ENCODE measurements at regions not wholly inside any gene's neighbourhood (a gene's known extent, or its start where the extent isn't known, plus 50 kb on each side); places are given as distances from the start of the nearest gene placed in this dataset.

DNA sequence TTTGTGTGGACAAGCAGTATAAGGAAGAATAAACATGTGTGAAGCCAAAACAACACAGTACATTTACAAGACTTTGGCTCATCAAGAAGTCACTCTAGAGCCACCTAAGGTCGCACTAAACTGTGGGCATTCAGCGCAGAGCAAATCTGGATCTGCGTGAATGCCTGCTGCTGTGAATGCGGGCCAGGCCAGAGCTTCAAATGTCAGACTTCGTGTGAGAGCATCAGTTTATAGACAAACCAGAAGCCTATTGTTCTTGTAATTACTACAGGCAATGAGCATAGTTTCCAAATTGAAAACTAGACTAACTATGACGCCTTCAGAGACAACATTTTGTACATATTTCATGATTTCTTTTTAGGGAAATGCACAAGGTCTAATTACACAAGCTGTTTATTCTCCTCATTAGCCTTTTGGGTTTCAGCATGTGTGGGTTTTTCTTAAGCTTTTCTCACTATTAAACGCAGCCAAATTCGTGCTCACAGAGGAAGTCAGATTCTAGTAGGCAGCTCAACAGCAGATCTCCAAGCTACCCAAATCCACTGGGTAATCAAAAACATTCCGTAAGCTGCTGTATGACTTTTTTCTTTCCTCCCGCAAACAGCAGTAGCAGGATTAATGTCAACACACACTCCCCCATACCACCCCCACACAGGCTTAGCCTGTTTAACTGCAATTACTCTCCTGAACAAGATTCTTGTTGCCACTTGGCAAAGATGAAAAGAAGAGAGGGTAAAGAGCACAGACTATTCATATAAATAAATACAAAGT lies 84.5 kb upstream of the SETMAR start:
- Histone ChIP-seq H3K4me3 (ENCODE audit: low read depth in 1 of 3, low read length in 3 of 3) (no peak overlapping the region), H3K9me3 (ENCODE audit: control insufficient read depth in 2 of 2, insufficient read depth in 1 of 2, low read depth in 1 of 2, low read length in 1 of 2) (no peaks in the 10 kb centered on the region), H3K36me3 (ENCODE audit: control insufficient read depth in 3 of 3, insufficient read depth in 2 of 3, low read depth in 1 of 3, low read length in 3 of 3) (no peaks in the 10 kb centered on the region), H3K4me1 (ENCODE audit: control insufficient read depth in 3 of 3, insufficient read depth in 2 of 3, low read depth in 1 of 3, low read length in 2 of 3) (no peaks in the 10 kb centered on the region), H3K27me3 (ENCODE audit: control insufficient read depth in 3 of 3, insufficient read depth in 3 of 3, low read length in 3 of 3) (no peaks in the 10 kb centered on the region), H3K27ac (ENCODE audit: low read depth in 1 of 3, low read length in 2 of 3) (no peak overlapping the region)
- FAIRE-seq (no peak), DNase-seq (peak in 1 of 2 donors; percentile 12)
- 65 to 74% (median 74%) methylated on average over 10 of the region's 10 CpGs for WGBS, 3 donors

DNA sequence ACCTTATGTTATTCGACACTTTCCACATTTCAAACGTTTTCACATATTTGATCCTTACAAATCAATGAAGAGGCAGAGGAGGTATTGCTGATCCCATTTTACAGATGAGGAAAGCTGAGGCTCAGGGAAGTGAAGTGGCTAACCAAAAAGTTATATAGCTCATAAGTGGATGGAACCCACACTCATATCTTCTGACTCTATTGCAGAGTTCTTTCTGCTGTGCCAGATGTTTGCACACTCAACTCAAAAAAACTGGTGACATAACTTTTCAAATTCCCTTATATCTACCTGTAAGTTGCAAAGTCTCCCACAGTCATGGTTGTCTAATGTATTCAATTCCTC lies 84.0 kb upstream of the SETMAR start:
- no peaks in the 10 kb centered on the region for H3K27me3 ChIP-seq (ENCODE audit: control insufficient read depth in 3 of 3, insufficient read depth in 3 of 3, low read length in 3 of 3)
- FAIRE-seq = no peak
- no peaks in the 10 kb centered on the region for H3K9me3 ChIP-seq (ENCODE audit: control insufficient read depth in 2 of 2, insufficient read depth in 1 of 2, low read depth in 1 of 2, low read length in 1 of 2)
- H3K27ac ChIP-seq (ENCODE audit: low read depth in 1 of 3, low read length in 2 of 3) = no peak overlapping the region
- no peak overlapping the region for H3K4me3 ChIP-seq (ENCODE audit: low read depth in 1 of 3, low read length in 3 of 3)
- DNase-seq = no peak
- no peaks in the 10 kb centered on the region for H3K36me3 ChIP-seq (ENCODE audit: control insufficient read depth in 3 of 3, insufficient read depth in 2 of 3, low read depth in 1 of 3, low read length in 3 of 3)
- 30 to 47% (median 32%) methylated on average over 2 of the region's 2 CpGs for WGBS, 3 donors
- H3K4me1 ChIP-seq (ENCODE audit: control insufficient read depth in 3 of 3, insufficient read depth in 2 of 3, low read depth in 1 of 3, low read length in 2 of 3) = no peaks in the 10 kb centered on the region

DNA sequence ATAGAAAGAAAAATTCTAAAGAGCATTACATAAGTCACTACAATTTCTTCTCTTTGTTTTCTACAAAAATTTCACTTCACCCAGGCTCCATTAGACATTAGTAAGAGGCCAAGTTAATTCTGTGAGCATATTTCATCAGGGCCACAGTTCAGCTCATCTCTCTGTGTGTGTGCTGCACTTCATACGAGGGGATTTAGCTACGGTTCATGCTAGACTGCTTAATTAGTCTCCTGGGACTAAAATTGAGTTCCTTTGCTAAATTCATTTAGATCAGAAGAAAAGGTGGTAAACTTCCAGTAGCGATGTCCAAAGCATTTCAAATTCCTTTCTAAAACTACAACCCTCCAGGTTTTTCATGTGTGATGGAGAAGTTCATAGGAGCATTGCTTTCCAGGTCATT lies 83.1 kb upstream of the SETMAR start:
- FAIRE-seq (no peak), DNase-seq (no peak)
- 65 to 82% (median 76%) methylated on average over 3 of the region's 3 CpGs for WGBS, 3 donors
- no peaks in the 10 kb centered on the region for H3K4me1 ChIP-seq (ENCODE audit: control insufficient read depth in 3 of 3, insufficient read depth in 2 of 3, low read depth in 1 of 3, low read length in 2 of 3)
- no peak overlapping the region for H3K27ac ChIP-seq (ENCODE audit: low read depth in 1 of 3, low read length in 2 of 3)
- H3K4me3 ChIP-seq (ENCODE audit: low read depth in 1 of 3, low read length in 3 of 3) = no peak overlapping the region
- H3K36me3 ChIP-seq (ENCODE audit: control insufficient read depth in 3 of 3, insufficient read depth in 2 of 3, low read depth in 1 of 3, low read length in 3 of 3) = no peaks in the 10 kb centered on the region
- H3K9me3 ChIP-seq (ENCODE audit: control insufficient read depth in 2 of 2, insufficient read depth in 1 of 2, low read depth in 1 of 2, low read length in 1 of 2) = no peaks in the 10 kb centered on the region
- H3K27me3 ChIP-seq (ENCODE audit: control insufficient read depth in 3 of 3, insufficient read depth in 3 of 3, low read length in 3 of 3) = no peaks in the 10 kb centered on the region

GRCh38 chr3:4222574-4223175 lies 80.5 kb upstream of the SETMAR start:
- whole genome bisulfite sequencing, 3 donors = 35 to 40% (median 39%) methylated on average over 5 of the region's 5 CpGs
- H3K9me3 ChIP-seq (ENCODE audit: control insufficient read depth in 2 of 2, insufficient read depth in 1 of 2, low read depth in 1 of 2, low read length in 1 of 2) = no peaks in the 10 kb centered on the region
- H3K27ac ChIP-seq (ENCODE audit: low read depth in 1 of 3, low read length in 2 of 3) = no peak overlapping the region
- DNase-seq = peak in 1 of 2 donors; percentile 2
- FAIRE-seq = no peak
- no peak overlapping the region for H3K4me3 ChIP-seq (ENCODE audit: low read depth in 1 of 3, low read length in 3 of 3)
- H3K27me3 ChIP-seq (ENCODE audit: control insufficient read depth in 3 of 3, insufficient read depth in 3 of 3, low read length in 3 of 3) = no peaks in the 10 kb centered on the region
- H3K36me3 ChIP-seq (ENCODE audit: control insufficient read depth in 3 of 3, insufficient read depth in 2 of 3, low read depth in 1 of 3, low read length in 3 of 3) = no peaks in the 10 kb centered on the region
- H3K4me1 ChIP-seq (ENCODE audit: control insufficient read depth in 3 of 3, insufficient read depth in 2 of 3, low read depth in 1 of 3, low read length in 2 of 3) = no peaks in the 10 kb centered on the region

- Histone ChIP-seq H3K27ac (ENCODE audit: low read depth in 1 of 3, low read length in 2 of 3) (no peak overlapping the region), H3K4me3 (ENCODE audit: low read depth in 1 of 3, low read length in 3 of 3) (no peak overlapping the region), H3K4me1 (ENCODE audit: control insufficient read depth in 3 of 3, insufficient read depth in 2 of 3, low read depth in 1 of 3, low read length in 2 of 3) (no peaks in the 10 kb centered on the region), H3K27me3 (ENCODE audit: control insufficient read depth in 3 of 3, insufficient read depth in 3 of 3, low read length in 3 of 3) (no peaks in the 10 kb centered on the region), H3K36me3 (ENCODE audit: control insufficient read depth in 3 of 3, insufficient read depth in 2 of 3, low read depth in 1 of 3, low read length in 3 of 3) (no peaks in the 10 kb centered on the region), H3K9me3 (ENCODE audit: control insufficient read depth in 2 of 2, insufficient read depth in 1 of 2, low read depth in 1 of 2, low read length in 1 of 2) (no peaks in the 10 kb centered on the region)
- WGBS, 3 donors = 87 to 91% (median 89%) methylated on average over 2 of the region's 2 CpGs
- DNase-seq (no peak), FAIRE-seq (no peak)
Measured at GRCh38 chr3:4223777-4224176, 79.4 kb upstream of the SETMAR start.

- H3K36me3 ChIP-seq (ENCODE audit: control insufficient read depth in 3 of 3, insufficient read depth in 2 of 3, low read depth in 1 of 3, low read length in 3 of 3) = no peaks in the 10 kb centered on the region
- H3K4me1 ChIP-seq (ENCODE audit: control insufficient read depth in 3 of 3, insufficient read depth in 2 of 3, low read depth in 1 of 3, low read length in 2 of 3) = no peaks in the 10 kb centered on the region
- no peaks in the 10 kb centered on the region for H3K9me3 ChIP-seq (ENCODE audit: control insufficient read depth in 2 of 2, insufficient read depth in 1 of 2, low read depth in 1 of 2, low read length in 1 of 2)
- H3K4me3 ChIP-seq (ENCODE audit: low read depth in 1 of 3, low read length in 3 of 3) = no peak overlapping the region
- DNase-seq (no peak), FAIRE-seq (no peak)
- H3K27me3 ChIP-seq (ENCODE audit: control insufficient read depth in 3 of 3, insufficient read depth in 3 of 3, low read length in 3 of 3) = no peaks in the 10 kb centered on the region
- H3K27ac ChIP-seq (ENCODE audit: low read depth in 1 of 3, low read length in 2 of 3) = no peak overlapping the region
Measured at GRCh38 chr3:4224331-4224730, 78.8 kb upstream of the SETMAR start.

GRCh38 chr3:4225005-4225471 lies 78.1 kb upstream of the SETMAR start:
- no peaks in the 10 kb centered on the region for H3K27me3 ChIP-seq (ENCODE audit: control insufficient read depth in 3 of 3, insufficient read depth in 3 of 3, low read length in 3 of 3)
- H3K4me3 ChIP-seq (ENCODE audit: low read depth in 1 of 3, low read length in 3 of 3) = no peak overlapping the region
- no peak for FAIRE-seq
- H3K36me3 ChIP-seq (ENCODE audit: control insufficient read depth in 3 of 3, insufficient read depth in 2 of 3, low read depth in 1 of 3, low read length in 3 of 3) = no peaks in the 10 kb centered on the region
- H3K4me1 ChIP-seq (ENCODE audit: control insufficient read depth in 3 of 3, insufficient read depth in 2 of 3, low read depth in 1 of 3, low read length in 2 of 3) = no peaks in the 10 kb centered on the region
- DNase-seq = no peak
- H3K9me3 ChIP-seq (ENCODE audit: control insufficient read depth in 2 of 2, insufficient read depth in 1 of 2, low read depth in 1 of 2, low read length in 1 of 2) = no peaks in the 10 kb centered on the region
- no peak overlapping the region for H3K27ac ChIP-seq (ENCODE audit: low read depth in 1 of 3, low read length in 2 of 3)

- DNase-seq (no peak), FAIRE-seq (no peak)
- H3K36me3 ChIP-seq (ENCODE audit: control insufficient read depth in 3 of 3, insufficient read depth in 2 of 3, low read depth in 1 of 3, low read length in 3 of 3) = no peaks in the 10 kb centered on the region
- no peak overlapping the region for H3K27ac ChIP-seq (ENCODE audit: low read depth in 1 of 3, low read length in 2 of 3)
- WGBS, 3 donors = 72 to 93% (median 74%) methylated on average over 2 of the region's 2 CpGs
- no peaks in the 10 kb centered on the region for H3K4me1 ChIP-seq (ENCODE audit: control insufficient read depth in 3 of 3, insufficient read depth in 2 of 3, low read depth in 1 of 3, low read length in 2 of 3)
- H3K4me3 ChIP-seq (ENCODE audit: low read depth in 1 of 3, low read length in 3 of 3) = no peak overlapping the region
- H3K27me3 ChIP-seq (ENCODE audit: control insufficient read depth in 3 of 3, insufficient read depth in 3 of 3, low read length in 3 of 3) = no peaks in the 10 kb centered on the region
- H3K9me3 ChIP-seq (ENCODE audit: control insufficient read depth in 2 of 2, insufficient read depth in 1 of 2, low read depth in 1 of 2, low read length in 1 of 2) = no peaks in the 10 kb centered on the region
Measured at GRCh38 chr3:4228295-4228694, 74.9 kb upstream of the SETMAR start.

- DNase-seq (no peak), FAIRE-seq (no peak)
- H3K4me1 ChIP-seq (ENCODE audit: control insufficient read depth in 3 of 3, insufficient read depth in 2 of 3, low read depth in 1 of 3, low read length in 2 of 3) = no peaks in the 10 kb centered on the region
- no peaks in the 10 kb centered on the region for H3K27me3 ChIP-seq (ENCODE audit: control insufficient read depth in 3 of 3, insufficient read depth in 3 of 3, low read length in 3 of 3)
- H3K36me3 ChIP-seq (ENCODE audit: control insufficient read depth in 3 of 3, insufficient read depth in 2 of 3, low read depth in 1 of 3, low read length in 3 of 3) = no peaks in the 10 kb centered on the region
- no peak overlapping the region for H3K4me3 ChIP-seq (ENCODE audit: low read depth in 1 of 3, low read length in 3 of 3)
- no peaks in the 10 kb centered on the region for H3K9me3 ChIP-seq (ENCODE audit: control insufficient read depth in 2 of 2, insufficient read depth in 1 of 2, low read depth in 1 of 2, low read length in 1 of 2)
- WGBS, 3 donors = 57 to 67% (median 63%) methylated on average over 4 of the region's 4 CpGs
- no peak overlapping the region for H3K27ac ChIP-seq (ENCODE audit: low read depth in 1 of 3, low read length in 2 of 3)
Measured at GRCh38 chr3:4231041-4231440, 72.1 kb upstream of the SETMAR start.

All from small intestine (tissue), 7 donors.